Calu3 (cell line): ENCODE measurements at regions not wholly inside any gene's neighbourhood (a gene's known extent, or its start where the extent isn't known, plus 50 kb on each side); places are given as distances from the start of the nearest gene placed in this dataset.

ENCODE experiments used
- BruUV-seq: library from RNA; stranded (reverse); fragments of 400-500 nt; replicated peaks from 2 replicates; lab custom pipeline; 2021; lab: Mats Ljungman, UMichigan
- CTCF ChIA-PET: fragments of 300-600 bp; sonication (Branson Sonifier 250); formaldehyde crosslinking; loops from one replicate; lab custom pipeline; 2022; ENCODE audit warnings: antibody characterized with exemption; lab: Charles Lee
- DNase-seq: peaks from one replicate; pipeline ENCODE4 v3.0.0; 2022
- H3K27ac Mint-ChIP-seq: one replicate; pipeline ENCODE4 v1.8.0; 2022; ENCODE audit warnings: mixed read lengths; ENCODE audit not compliant: unreplicated experiment
- H3K27me3 Mint-ChIP-seq: one replicate; pipeline ENCODE4 v1.8.0; 2022; ENCODE audit warnings: mixed read lengths; ENCODE audit not compliant: unreplicated experiment
- H3K36me3 Mint-ChIP-seq: one replicate; pipeline ENCODE4 v1.8.0; 2022; ENCODE audit warnings: mild to moderate bottlenecking, moderate library complexity, mixed read lengths; ENCODE audit not compliant: insufficient read depth, unreplicated experiment
- H3K4me1 Mint-ChIP-seq: one replicate; pipeline ENCODE4 v1.8.0; 2022; ENCODE audit warnings: mild to moderate bottlenecking, low read depth, mixed read lengths; ENCODE audit not compliant: unreplicated experiment
- H3K4me3 Mint-ChIP-seq: one replicate; pipeline ENCODE4 v1.8.0; 2022; ENCODE audit warnings: mild to moderate bottlenecking, low read depth, moderate library complexity, mixed read lengths; ENCODE audit not compliant: unreplicated experiment
- H3K9me3 Mint-ChIP-seq: one replicate; pipeline ENCODE4 v1.8.0; 2022; ENCODE audit warnings: low read depth, mixed read lengths; ENCODE audit not compliant: unreplicated experiment
- CTCF ChIP-seq: fragments of 200-600 bp; IDR thresholded peaks from one replicate; pipeline ENCODE4 v1.8.0; 2022; ENCODE audit warnings: antibody characterized with exemption; ENCODE audit not compliant: unreplicated experiment
- intact Hi-C: fragments of 100-400 bp; cut with micrococcal nuclease; formaldehyde crosslinking; loops from one replicate; pipeline ENCODE4 v1.10.0; 2022; ENCODE audit not compliant: unreplicated experiment

- no TSS peak for BruUV-seq
- H3K4me1 Mint-ChIP-seq: no peaks in the 10 kb centered on the region
- CTCF ChIA-PET: interaction anchor here (0.5 to 0.6 kb wide), 3 partner anchors 141 to 349 kb away, joined by 4 to 5 read pairs (median 4); no protein-coding TSS in a partner anchor
- no peak overlapping the region for H3K4me3 Mint-ChIP-seq
- DNase-seq: no peak
- peaks cover 6% of the 10 kb centered on the region for H3K36me3 Mint-ChIP-seq
- no peaks in the 10 kb centered on the region for H3K27me3 Mint-ChIP-seq
- intact Hi-C loops: no loop called here
- no peak for TF ChIP-seq CTCF
- no peaks in the 10 kb centered on the region for H3K9me3 Mint-ChIP-seq
- no peak overlapping the region for H3K27ac Mint-ChIP-seq
Measured at GRCh38 chr16:86701286-86701975, 123.1 kb downstream of the FOXL1 start.

- TF ChIP-seq CTCF: no peak
- H3K36me3 Mint-ChIP-seq: peaks cover 6% of the 10 kb centered on the region
- H3K27ac Mint-ChIP-seq: no peak overlapping the region
- intact Hi-C loops: no loop called here
- DNase-seq: no peak
- CTCF ChIA-PET: no interaction called here
- no peaks in the 10 kb centered on the region for H3K9me3 Mint-ChIP-seq
- no TSS peak for BruUV-seq
- H3K4me3 Mint-ChIP-seq: no peak overlapping the region
- no peaks in the 10 kb centered on the region for H3K27me3 Mint-ChIP-seq
- H3K4me1 Mint-ChIP-seq: no peaks in the 10 kb centered on the region
Measured at GRCh38 chr16:86702824-86703588, 124.7 kb downstream of the FOXL1 start.

- CTCF ChIA-PET: interaction anchor here (0.8 kb wide), 1 partner anchor 13 kb away, joined by 3 read pairs; no protein-coding TSS in a partner anchor
- no peaks in the 10 kb centered on the region for H3K4me1 Mint-ChIP-seq
- peaks cover 12% of the 10 kb centered on the region for H3K27me3 Mint-ChIP-seq
- H3K36me3 Mint-ChIP-seq: peaks cover 2% of the 10 kb centered on the region
- TF ChIP-seq CTCF: no peak
- no peak overlapping the region for H3K27ac Mint-ChIP-seq
- DNase-seq: no peak
- no TSS peak for BruUV-seq
- peaks cover 6% of the 10 kb centered on the region for H3K9me3 Mint-ChIP-seq
- intact Hi-C loops: no loop called here
- no peak overlapping the region for H3K4me3 Mint-ChIP-seq
Measured at GRCh38 chr16:86704516-86704915, 126.2 kb downstream of the FOXL1 start.

GRCh38 chr16:86706726-86707125 is 128.4 kb downstream of the FOXL1 start:
- TF ChIP-seq CTCF: no peak
- no peak overlapping the region for H3K4me3 Mint-ChIP-seq
- no peak overlapping the region for H3K27ac Mint-ChIP-seq
- no peaks in the 10 kb centered on the region for H3K36me3 Mint-ChIP-seq
- peaks cover 6% of the 10 kb centered on the region for H3K9me3 Mint-ChIP-seq
- peaks cover 15% of the 10 kb centered on the region for H3K27me3 Mint-ChIP-seq
- intact Hi-C loops: no loop called here
- DNase-seq: no peak
- BruUV-seq: no TSS peak
- H3K4me1 Mint-ChIP-seq: no peaks in the 10 kb centered on the region
- CTCF ChIA-PET: no interaction called here
